ENCODE measurements at regions not wholly inside any gene's neighbourhood (a gene's known extent, or its start where the extent isn't known, plus 50 kb on each side); places are given as distances from the start of the nearest gene placed in this dataset.

DNA sequence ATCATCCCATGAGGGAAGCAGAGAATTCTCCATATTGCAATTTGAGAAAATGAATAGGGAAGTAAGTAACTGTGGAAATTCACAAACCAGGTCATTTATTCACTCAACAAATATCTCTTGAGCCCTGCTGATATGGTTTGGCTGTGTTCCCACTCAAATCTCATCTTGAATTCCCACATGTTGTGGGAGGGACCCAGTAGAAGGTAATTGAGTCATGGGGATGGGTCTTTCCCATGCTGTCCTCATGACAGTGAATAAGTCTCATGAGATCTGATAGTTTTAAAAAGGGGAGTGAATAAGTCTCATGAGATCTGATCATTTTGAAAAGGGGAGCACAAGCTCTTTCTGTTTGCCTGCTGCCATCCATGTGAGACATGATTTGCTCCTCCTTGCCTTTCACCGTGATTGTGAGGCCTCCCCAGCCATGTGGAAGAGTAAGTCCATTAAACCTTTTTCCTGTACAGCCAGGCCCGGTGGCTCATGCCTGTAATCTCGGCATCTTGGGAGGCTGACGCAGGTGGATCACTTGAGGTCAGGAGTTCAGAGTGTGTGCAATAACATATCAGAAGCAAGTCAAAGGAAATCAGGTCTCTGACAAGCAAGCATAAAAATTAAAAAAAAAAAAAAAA lies 193.2 kb downstream of the NDUFA10 start:
- H3K9ac ChIP-seq (replicated peaks; ENCODE audit: extremely low read depth, insufficient read depth, low read length): no peak overlapping the region
- BruUV-seq (replicated peaks): no TSS peak
- H3K4me3 ChIP-seq (replicated peaks in 1 of 3; ENCODE audit: insufficient read depth in 1 of 3, low read depth in 1 of 3, low read length in 3 of 3): no peak overlapping the region
- ChIA-PET POLR2A (no interaction called here), CTCF (no interaction called here)
- TF ChIP-seq POLR2AphosphoS5 (IDR thresholded peaks at IDR 0.05; ENCODE audit: insufficient read depth, low read depth, low read length) (no peak), EZH2 (IDR thresholded peaks at IDR 0.05; ENCODE audit: borderline replicate concordance, low read depth, low read length, severe bottlenecking) (no peak), CTCF (IDR thresholded peaks at IDR 0.05; ENCODE audit: extremely low read depth in 1 of 2, insufficient read depth in 1 of 2, low read depth in 1 of 2, low read length in 2 of 2) (no peak), MYC (IDR thresholded peaks at IDR 0.05; ENCODE audit: low read depth, low read length) (no peak), GATA2 (IDR thresholded peaks at IDR 0.05; ENCODE audit: insufficient read depth, insufficient read length, low read depth, low read length) (no peak), POLR2A (IDR thresholded peaks at IDR 0.05; ENCODE audit: low read depth, low read length) (no peak), JUN (IDR thresholded peaks at IDR 0.05; ENCODE audit: borderline replicate concordance, insufficient read depth, insufficient read length, low read depth) (no peak), FOS (IDR thresholded peaks at IDR 0.05; ENCODE audit: borderline replicate concordance, insufficient read depth, low read length) (no peak)
- TF ChIP-seq, protein P1, sequence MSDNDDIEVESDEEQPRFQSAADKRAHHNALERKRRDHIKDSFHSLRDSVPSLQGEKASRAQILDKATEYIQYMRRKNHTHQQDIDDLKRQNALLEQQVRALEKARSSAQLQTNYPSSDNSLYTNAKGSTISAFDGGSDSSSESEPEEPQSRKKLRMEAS (IDR thresholded peaks at IDR 0.05; ENCODE audit: insufficient read depth, insufficient read length): no peak
- H2AFZ ChIP-seq (ENCODE audit: low read depth, low read length): no peak overlapping the region
- DNase-seq (ENCODE audit: low read depth, low spot score) (no peak), FAIRE-seq (no peak)
- no peaks in the 10 kb centered on the region for H3K9me1 ChIP-seq (replicated peaks; ENCODE audit: control insufficient read depth, extremely low read depth, insufficient read depth, low read length)
- peaks cover 12% of the 10 kb centered on the region for H3K4me1 ChIP-seq (ENCODE audit: control insufficient read depth, extremely low read depth, insufficient read depth, low read length)
- H3K4me2 ChIP-seq (ENCODE audit: insufficient read depth, low read length): no peak overlapping the region
- no peaks in the 10 kb centered on the region for H3K27me3 ChIP-seq (ENCODE audit: control insufficient read depth in 2 of 2, insufficient read depth in 2 of 2, low read length in 2 of 2)
- H3K79me2 ChIP-seq (ENCODE audit: control insufficient read depth, insufficient read depth, low read length): no peaks in the 10 kb centered on the region
- no peaks in the 10 kb centered on the region for H4K20me1 ChIP-seq (replicated peaks; ENCODE audit: control insufficient read depth, extremely low read depth, insufficient read depth, low read length)
- intact Hi-C loops (cut with micrococcal nuclease): loop anchor here (1.0 kb wide), 4 partner anchors 26 to 431 kb away; partner anchors contain the start of gene HDAC4
- H3K36me3 ChIP-seq (ENCODE audit: control insufficient read depth in 2 of 2, extremely low read depth in 1 of 2, insufficient read depth in 2 of 2, low read length in 2 of 2): no peaks in the 10 kb centered on the region
- dilution Hi-C loops (cut with MboI; ENCODE audit: extremely low pct_ligation_motif_present, low sequenced_read_pairs): no loop called here
- H3K27ac ChIP-seq (ENCODE audit: insufficient read depth, low read depth, low read length): peak overlapping the region; percentile 4
- H3K9me3 ChIP-seq (replicated peaks; ENCODE audit: control insufficient read depth, insufficient read depth, low read length): no peaks in the 10 kb centered on the region
